CD1c-positive myeloid dendritic cell (primary cell): ENCODE measurements at regions not wholly inside any gene's neighbourhood (a gene's known extent, or its start where the extent isn't known, plus 50 kb on each side); places are given as distances from the start of the nearest gene placed in this dataset.

Experiments used
- DNase-seq: peaks from one replicate; pipeline ENCODE4 v3.0.0-alpha.2; 2016; ENCODE audit errors: extremely low spot score

GRCh38 chr17:14813649-14814370 is 451.3 kb downstream of the PMP22 start:
- DNase-seq = peak; percentile 75

GRCh38 chr17:14808425-14808824 is 456.7 kb downstream of the PMP22 start:
- DNase-seq = no peak

GRCh38 chr17:14805348-14805747 is 459.8 kb downstream of the PMP22 start:
- DNase-seq = no peak

GRCh38 chr17:14803826-14804225 is 461.3 kb downstream of the PMP22 start:
- no peak for DNase-seq

- DNase-seq = no peak
These were observed 467.3 kb downstream of the PMP22 start for GRCh38 chr17:14797801-14798200.

GRCh38 chr17:14797021-14797420 is 468.1 kb downstream of the PMP22 start:
- no peak for DNase-seq

GRCh38 chr17:14794961-14795360 is 470.2 kb downstream of the PMP22 start:
- no peak for DNase-seq

GRCh38 chr17:14793237-14793636 is 471.9 kb downstream of the PMP22 start:
- DNase-seq = no peak

- DNase-seq = no peak
These were observed 472.4 kb downstream of the PMP22 start for GRCh38 chr17:14792746-14793145.

- DNase-seq = no peak
These were observed 473.9 kb downstream of the PMP22 start for GRCh38 chr17:14791221-14791620.

- DNase-seq = peak; percentile 8
These were observed 474.6 kb downstream of the PMP22 start for GRCh38 chr17:14790521-14790920.

GRCh38 chr17:14784997-14785696 is 480.0 kb downstream of the PMP22 start:
- no peak for DNase-seq

GRCh38 chr17:14781123-14781522 is 480.2 kb downstream of the HS3ST3B1 start:
- DNase-seq = no peak

- DNase-seq = no peak
These were observed 479.3 kb downstream of the HS3ST3B1 start for GRCh38 chr17:14780097-14780651.

GRCh38 chr17:14779241-14779640 is 478.4 kb downstream of the HS3ST3B1 start:
- DNase-seq = no peak

- no peak for DNase-seq
These were observed 476.4 kb downstream of the HS3ST3B1 start for GRCh38 chr17:14777291-14777690.

- no peak for DNase-seq
These were observed 475.9 kb downstream of the HS3ST3B1 start for GRCh38 chr17:14776791-14777190.

GRCh38 chr17:14775731-14776492 is 475.0 kb downstream of the HS3ST3B1 start:
- DNase-seq = peak; percentile 20

- no peak for DNase-seq
These were observed 473.9 kb downstream of the HS3ST3B1 start for GRCh38 chr17:14774774-14775173.

- DNase-seq = no peak
These were observed 471.9 kb downstream of the HS3ST3B1 start for GRCh38 chr17:14772776-14773175.

- DNase-seq = no peak
These were observed 470.7 kb downstream of the HS3ST3B1 start for GRCh38 chr17:14771543-14771942.

- DNase-seq = peak; percentile 45
These were observed 468.0 kb downstream of the HS3ST3B1 start for GRCh38 chr17:14768923-14769322.
